B cell (primary cell): ENCODE measurements at regions not wholly inside any gene's neighbourhood (a gene's known extent, or its start where the extent isn't known, plus 50 kb on each side); places are given as distances from the start of the nearest gene placed in this dataset.

ENCODE experiments used
- CTCF ChIP-seq: fragments of 200-600 bp; IDR thresholded peaks from one replicate; pipeline ENCODE4 v1.8.0; 2022; ENCODE audit warnings: antibody characterized with exemption, mild to moderate bottlenecking
- EZH2 ChIP-seq: IDR thresholded peaks from 2 replicates; pipeline ENCODE4 v1.6.1; 2012; ENCODE audit warnings: borderline replicate concordance, low read depth, mild to moderate bottlenecking, moderate library complexity, low read length; ENCODE audit not compliant: insufficient read depth, poor library complexity, severe bottlenecking

DNA sequence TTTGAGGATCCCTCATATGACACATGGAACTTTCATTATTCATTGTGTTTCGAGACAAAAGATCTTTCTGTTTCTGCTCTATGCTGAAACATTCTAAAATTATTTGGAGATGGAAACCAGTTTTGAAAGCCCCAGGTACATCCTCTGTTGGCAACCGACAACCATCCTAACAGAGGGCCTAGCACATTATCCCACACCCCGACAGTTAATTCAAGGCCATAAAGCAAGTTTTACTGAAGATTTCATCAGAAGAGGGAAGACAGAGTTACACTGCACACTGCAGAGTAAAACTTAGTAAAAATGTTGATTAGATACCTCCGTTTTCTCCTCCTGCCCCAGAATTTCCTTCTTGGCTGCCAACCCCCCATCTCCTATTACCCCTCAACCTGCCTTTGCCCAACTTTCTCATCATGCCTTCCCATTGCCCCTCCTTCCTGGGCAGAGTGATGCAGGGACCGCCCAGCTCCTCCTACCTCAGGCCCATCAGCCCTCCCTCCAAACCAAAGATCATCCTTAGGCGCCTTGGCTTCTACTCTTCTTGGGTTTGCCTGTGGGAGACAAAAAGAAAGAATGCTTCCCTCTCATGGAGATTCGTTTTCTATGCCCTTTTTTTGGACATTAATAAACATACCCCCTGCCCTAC, 52.9 kb upstream of the CITED4 start:
- TF ChIP-seq EZH2 (no peak), CTCF (no peak)
